ENCODE measurements at regions not wholly inside any gene's neighbourhood (a gene's known extent, or its start where the extent isn't known, plus 50 kb on each side); places are given as distances from the start of the nearest gene placed in this dataset.

DNA sequence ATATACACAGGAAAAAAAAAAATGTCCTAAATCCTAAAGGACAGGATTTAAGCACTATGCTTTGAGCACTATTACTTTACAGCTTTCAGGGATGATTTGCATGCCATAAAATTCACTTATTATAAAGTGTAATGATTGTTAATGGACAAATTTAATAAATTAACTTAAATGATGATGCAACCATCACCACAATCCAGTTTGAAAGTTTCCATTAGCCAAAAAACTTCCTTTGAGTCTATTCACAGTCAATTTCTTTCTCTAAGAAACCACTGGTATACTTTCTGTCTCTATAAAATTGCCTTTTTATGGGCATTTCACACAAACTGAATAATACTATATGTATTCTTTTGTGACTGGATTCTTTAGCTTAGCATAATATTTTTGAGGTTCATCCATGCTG lies 111.1 kb upstream of the RIOK3 start:
- intact Hi-C loops (cut with micrococcal nuclease) = no loop called here

- intact Hi-C loops (cut with micrococcal nuclease) = no loop called here
Observed at GRCh38 chr18:23342506-23342905, 110.6 kb upstream of the RIOK3 start.

DNA sequence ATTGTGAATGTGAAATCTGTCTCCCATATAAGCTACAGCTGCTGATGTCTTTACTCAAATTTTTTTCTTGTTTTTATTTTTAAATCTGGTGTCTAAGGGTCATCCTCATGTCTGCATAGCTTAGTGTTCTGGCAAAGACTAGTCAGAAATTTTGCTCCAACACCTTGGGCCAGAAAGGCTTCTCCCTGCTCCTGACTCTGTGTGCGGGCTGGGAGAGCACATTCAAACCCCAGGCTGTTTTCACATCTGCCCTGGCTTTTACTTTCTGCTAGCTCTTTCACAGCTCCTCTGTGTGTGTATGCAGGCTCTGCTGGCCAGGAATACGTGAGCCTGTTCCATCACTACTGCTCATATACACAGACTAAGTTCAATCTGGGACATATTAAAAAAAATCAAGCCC lies 102.9 kb upstream of the RIOK3 start:
- intact Hi-C loops (cut with micrococcal nuclease) = no loop called here

DNA sequence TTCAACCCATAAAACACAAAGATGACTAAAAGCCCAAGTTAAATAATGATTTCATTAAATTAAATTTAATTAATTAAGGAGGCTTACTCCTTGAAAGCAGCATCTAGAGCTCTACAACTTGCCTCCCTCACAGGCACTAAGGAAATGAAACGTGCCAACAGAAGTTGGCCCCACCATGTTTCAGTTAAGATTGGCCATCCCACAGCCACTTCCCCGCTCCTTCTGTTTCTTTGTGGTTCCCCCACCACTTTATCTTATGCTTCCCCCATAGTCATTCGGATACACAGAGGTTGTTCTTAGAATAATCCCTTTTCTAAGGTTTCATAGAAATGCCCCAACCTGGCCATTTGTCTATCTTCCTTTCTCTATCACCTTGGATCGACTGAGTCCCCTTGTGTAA lies 101.6 kb upstream of the RIOK3 start:
- intact Hi-C loops (cut with micrococcal nuclease) = no loop called here

GRCh38 chr18:23352042-23352441 lies 101.0 kb upstream of the RIOK3 start:
- intact Hi-C loops (cut with micrococcal nuclease) = no loop called here

DNA sequence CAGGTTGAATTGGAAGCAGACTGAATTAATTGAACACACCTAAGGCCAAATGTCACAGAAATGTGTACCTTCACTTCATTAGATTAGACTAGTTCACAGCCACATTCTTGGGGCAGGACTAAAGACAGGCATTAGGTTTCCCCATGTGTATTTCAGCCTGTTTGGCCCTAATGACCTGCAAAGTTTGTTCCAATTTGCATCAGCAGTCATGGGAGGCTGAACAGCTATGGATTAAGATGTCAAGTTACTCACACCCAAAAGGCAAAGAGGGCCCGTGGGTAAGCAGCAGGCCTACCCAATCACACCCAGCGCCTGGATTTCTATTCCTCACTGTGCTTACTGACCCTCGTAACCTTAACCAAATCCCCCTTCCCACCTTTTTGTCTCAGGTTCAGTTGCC lies 99.6 kb upstream of the RIOK3 start:
- intact Hi-C loops (cut with micrococcal nuclease) = no loop called here

DNA sequence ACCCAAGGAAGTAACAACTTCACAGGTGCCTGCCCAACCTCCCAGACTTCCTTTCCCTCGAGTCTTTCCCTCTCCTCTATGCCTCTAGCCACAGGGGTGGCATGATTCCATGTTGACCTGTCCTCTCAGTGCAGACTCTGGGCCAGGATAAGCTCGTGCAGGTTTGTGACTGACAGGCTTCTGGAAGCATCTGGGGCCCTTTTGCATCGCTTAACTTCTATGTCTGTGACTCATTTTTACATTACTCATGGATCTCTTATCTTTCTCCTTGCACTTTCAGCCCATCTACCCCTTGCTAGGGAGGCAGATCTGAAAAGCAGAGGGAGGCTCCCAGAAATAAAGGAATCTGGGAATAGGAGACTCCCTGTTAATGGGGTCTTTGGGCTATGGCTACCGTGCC lies 98.5 kb upstream of the RIOK3 start:
- intact Hi-C loops (cut with micrococcal nuclease) = no loop called here

DNA sequence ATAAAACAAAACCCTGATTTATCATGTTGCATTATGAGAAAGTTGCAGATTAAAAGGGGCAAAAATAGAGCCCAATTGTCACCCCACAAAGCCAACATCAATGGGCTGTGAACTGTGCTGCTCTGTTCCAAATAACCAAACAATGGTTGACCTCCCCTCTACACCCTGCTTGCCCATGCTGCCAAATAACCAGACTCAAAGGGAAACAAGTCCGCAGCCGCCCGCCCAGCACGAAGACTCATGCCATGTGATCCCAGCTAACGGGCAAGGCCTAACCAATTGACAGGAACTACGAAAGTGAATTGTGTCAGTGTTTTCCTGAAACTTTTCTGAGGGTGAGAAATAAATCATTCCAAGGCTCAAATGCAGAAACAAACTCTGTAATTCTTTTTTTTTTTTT lies 97.9 kb upstream of the RIOK3 start:
- intact Hi-C loops (cut with micrococcal nuclease) = no loop called here

DNA sequence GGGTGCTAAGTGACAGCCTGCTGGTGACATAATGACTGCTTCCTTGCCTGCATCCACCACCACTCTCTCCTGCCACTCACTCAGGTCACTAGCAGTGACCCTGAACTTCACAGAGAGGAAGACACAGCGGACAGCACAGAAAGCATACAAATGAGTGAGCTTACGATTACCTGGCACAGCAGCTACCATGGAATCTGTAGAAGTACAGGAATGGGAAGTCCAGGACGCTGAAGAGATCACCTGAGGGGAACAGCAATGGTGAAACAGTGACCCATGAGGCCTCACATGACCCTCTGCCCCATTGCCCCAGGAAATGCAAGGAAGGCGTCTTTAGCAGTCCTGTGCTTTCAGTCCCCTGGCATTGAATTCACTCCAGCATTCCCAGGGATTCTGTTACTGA lies 96.7 kb upstream of the RIOK3 start:
- intact Hi-C loops (cut with micrococcal nuclease) = no loop called here

DNA sequence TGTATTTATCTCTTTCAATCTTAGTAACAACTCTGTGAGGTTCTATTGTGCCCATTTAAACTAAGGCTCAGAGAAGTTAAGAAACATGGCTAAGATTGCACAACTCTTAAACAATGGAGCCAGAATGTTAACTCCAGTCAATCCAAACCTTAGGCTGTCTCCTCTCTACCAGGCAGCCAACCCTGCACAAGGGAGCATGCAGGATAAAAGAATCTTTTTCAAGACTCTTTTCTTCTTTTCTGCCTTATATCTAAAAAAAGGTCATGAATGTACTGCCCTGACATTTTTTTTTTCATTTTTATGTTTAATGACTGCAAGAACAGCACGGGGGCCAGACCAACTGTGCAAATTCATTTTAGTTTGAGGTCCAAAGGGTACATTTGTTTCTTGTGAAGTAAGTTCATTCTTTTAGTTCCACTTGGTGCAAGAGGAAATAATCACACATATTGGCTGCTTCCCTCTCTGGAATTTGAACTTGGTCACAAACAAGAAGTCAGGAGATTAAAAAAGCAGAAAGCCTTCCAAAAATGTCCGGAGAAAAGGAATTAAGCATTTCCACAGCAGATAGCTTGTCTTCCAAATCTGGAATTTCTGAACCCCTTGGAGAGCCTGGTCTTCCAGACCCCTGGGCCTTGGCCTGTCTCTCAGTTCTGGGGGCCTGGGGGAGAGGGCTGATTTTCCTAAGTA lies 96.0 kb upstream of the RIOK3 start:
- intact Hi-C loops (cut with micrococcal nuclease) = no loop called here

GRCh38 chr18:23357996-23358594 lies 95.0 kb upstream of the RIOK3 start:
- intact Hi-C loops (cut with micrococcal nuclease) = loop anchor here (1.0 to 2.0 kb wide), 8 partner anchors 49 to 559 kb away; no protein-coding TSS in a partner anchor

DNA sequence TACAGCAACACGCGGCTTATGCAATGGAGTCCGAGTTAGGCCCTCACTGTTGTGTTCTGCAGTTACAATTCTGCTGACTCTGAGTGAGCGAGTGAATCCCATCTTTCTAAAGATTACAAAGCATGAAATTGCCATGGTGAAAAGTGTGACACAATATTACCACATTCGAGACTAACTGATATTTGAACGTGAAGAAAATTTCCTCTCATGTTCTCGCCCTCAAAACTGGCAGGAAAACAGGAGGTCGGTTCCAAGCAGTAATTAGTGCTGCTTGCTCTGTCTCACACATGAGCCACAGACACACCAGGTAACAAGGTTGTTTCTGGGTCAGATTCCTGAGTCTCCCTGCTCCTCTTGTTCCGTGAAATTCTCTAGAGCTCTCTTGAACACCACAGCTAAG lies 93.7 kb upstream of the RIOK3 start:
- intact Hi-C loops (cut with micrococcal nuclease) = loop anchor here (1.0 to 2.0 kb wide), 4 partner anchors 18 to 179 kb away; no protein-coding TSS in a partner anchor

DNA sequence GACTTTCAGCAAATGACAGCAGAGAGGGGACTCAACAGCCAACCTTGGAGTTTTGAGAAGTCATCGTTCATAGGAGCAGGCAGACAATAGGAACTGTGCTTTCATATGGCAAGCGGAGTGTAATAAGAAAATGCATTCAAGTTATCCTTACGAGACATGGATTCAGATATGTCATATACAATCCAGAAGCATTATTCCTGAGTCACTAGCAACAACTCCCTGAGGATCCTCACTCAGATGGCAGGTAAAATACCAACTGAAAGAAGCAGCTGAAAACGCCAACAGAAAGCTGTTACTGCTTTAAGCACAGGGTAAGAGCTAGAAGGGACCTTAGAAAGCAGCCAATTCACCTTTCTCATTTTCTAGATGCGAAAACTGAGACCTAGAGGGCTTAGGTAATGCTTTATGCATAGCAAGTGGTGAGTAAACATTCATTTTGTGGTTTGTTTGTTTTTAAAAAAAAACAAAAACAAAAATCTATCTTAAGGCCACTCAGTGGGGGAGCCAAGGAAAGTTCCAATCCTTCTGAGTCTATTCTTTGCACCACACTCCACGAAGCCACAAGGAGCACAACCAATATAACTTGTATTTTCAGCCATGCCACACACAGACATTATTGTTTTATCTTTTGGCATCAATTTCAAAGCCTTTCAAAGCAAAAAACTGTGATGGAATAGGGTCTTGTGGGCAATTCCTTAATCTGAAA lies 89.1 kb upstream of the RIOK3 start:
- intact Hi-C loops (cut with micrococcal nuclease) = no loop called here

DNA sequence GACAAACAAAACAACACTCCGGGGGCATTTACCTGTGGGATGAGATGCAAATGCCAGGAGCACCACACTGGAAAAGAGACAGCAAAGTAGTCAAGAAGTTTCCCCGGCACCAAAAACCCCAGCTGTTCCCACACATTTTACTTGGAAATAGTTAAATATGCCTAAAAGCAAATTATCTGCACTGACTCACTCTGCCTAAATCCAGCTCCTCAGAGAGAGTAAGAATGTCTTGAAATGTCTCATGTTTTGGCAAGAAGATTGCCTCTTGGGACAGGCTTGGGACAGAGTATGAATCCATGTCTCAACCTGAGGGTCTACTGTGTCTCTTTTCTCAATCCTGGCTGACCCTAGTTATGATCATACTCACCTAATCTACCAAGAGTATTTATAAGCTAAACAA lies 87.5 kb upstream of the RIOK3 start:
- intact Hi-C loops (cut with micrococcal nuclease) = no loop called here

DNA sequence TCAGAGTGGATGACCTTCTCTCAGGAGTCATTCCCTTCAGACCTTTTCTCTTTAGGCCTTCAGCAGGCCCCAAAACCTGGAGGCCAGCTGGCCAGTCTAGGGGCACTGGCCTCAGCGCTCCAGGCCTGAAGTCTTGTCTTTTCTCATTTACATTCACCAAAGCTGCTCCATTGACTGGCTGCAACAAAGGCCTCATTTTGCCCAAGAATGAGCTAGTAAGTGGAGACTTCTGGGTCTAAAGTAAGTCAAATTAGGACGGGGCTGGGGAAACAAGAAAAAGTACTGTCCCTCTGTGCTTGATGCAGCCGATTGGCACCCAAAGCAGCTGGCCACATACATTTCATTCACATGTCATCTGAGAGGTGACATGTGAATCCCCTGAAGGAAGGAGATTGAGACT lies 83.8 kb upstream of the RIOK3 start:
- intact Hi-C loops (cut with micrococcal nuclease) = no loop called here

GRCh38 chr18:23373570-23373969 lies 79.5 kb upstream of the RIOK3 start:
- intact Hi-C loops (cut with micrococcal nuclease) = no loop called here

DNA sequence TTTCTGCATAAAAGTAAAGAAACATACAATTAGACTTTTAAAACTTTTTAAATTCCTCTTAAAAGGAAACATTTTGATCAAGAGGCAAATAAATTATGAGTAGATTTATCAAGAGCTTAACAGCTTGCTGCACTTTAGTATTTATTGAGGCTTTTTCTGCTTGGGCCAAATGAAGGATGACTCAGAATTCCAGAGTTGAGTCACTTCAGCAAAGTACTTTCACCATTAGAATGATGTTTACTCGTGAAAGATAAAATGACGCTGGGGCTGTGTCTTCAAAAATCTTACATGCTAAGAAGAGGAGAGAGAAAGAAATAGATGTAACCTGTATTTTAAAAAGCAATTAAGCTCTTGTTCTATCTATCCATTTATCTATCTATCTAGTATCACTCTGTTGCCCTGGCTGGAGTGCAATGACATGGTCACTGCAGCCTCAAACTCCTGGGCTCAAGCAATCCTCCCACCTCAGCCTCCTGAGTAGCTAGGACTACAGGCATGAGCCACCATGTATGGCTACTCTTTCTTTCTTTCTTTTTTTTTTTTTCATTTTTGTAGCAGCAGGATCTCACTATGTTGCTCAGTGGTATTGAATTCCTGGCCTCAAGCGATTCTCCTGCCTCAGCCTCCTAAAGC lies 75.3 kb upstream of the RIOK3 start:
- intact Hi-C loops (cut with micrococcal nuclease) = loop anchor here (1.0 to 2.0 kb wide), 6 partner anchors 18 to 564 kb away; no protein-coding TSS in a partner anchor

DNA sequence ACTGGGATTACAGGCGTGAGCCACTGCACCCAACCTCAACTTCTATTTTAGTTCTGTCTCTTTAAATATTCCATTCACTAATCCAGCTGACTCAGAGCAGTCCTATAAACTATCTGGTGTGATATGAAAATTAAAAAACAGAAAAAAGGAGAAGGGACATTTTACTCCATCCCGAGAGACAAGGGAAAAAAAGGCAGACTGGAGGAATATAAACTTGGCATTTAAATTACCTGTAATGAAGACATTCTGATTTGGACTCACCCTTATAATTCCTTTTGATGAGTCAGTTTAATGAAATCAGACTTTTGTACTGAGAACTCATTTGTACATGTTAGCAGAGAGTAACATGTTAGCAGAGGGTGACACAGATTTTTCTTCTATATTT lies 74.8 kb upstream of the RIOK3 start:
- intact Hi-C loops (cut with micrococcal nuclease) = loop anchor here (1.0 to 2.0 kb wide), 3 partner anchors 247 to 565 kb away; no protein-coding TSS in a partner anchor

- intact Hi-C loops (cut with micrococcal nuclease) = no loop called here
Observed at GRCh38 chr18:23380001-23380550, 73.0 kb upstream of the RIOK3 start.

DNA sequence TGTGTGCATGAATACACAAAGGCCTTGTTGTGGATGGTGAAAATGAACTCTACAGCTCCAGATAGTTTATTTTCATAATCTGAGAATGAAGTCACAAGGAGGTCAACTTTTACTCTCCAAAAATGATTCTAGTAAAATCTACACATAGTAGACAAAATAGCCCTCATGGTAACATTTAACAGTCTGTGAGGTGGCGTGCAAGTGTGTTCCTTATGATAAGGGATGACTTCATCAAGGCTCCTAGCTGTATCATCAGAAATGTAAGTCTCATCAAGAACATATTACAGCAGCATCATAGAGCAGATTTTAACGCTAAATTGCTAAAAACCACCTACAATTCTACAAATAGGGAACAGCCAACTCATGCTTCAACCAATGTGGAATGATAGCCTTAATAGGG lies 72.3 kb upstream of the RIOK3 start:
- intact Hi-C loops (cut with micrococcal nuclease) = no loop called here

DNA sequence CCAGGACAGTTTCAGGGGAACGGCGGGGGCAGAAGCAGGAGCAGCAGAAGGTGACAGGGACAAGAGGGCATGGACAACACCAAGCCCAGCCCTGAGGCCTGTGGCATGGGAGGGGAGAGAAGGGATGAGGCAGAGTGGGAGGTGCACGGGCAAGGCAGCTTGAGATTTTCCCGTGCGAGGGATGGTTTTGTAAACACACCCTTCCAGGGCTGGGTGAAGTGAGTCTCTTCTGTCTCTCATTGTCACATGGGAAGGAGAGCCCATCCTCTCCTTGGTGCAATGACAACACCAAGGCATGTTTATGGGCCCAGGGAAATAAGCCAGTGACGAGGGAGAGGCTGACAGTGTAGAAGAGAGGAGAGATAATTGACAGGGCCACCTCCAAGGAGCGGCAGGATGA lies 69.6 kb upstream of the RIOK3 start:
- intact Hi-C loops (cut with micrococcal nuclease) = no loop called here
